ENCODE measurements at regions not wholly inside any gene's neighbourhood (a gene's known extent, or its start where the extent isn't known, plus 50 kb on each side); places are given as distances from the start of the nearest gene placed in this dataset.

GRCh38 chr4:11166034-11166433 lies 262.7 kb downstream of the HS3ST1 start:
- ChIA-PET POLR2A (no interaction called here), CTCF (ENCODE audit: low intra/inter-chr PET ratio) (no interaction called here)
- Histone ChIP-seq H4K20me1 (replicated peaks; ENCODE audit: control insufficient read depth, insufficient read depth, low read length) (no peaks in the 10 kb centered on the region), H3K9me1 (ENCODE audit: control insufficient read depth, insufficient read depth, low read length) (no peaks in the 10 kb centered on the region), H3K9me3 (replicated peaks; ENCODE audit: control insufficient read depth, insufficient read depth, low read depth, low read length) (no peaks in the 10 kb centered on the region), H3K9ac (ENCODE audit: insufficient read depth in 1 of 2, low read depth in 2 of 2, low read length in 2 of 2) (no peak overlapping the region), H3K27me3 (ENCODE audit: control insufficient read depth in 2 of 2, insufficient read depth in 2 of 2, low read length in 2 of 2) (no peaks in the 10 kb centered on the region), H3K36me3 (ENCODE audit: control insufficient read depth, insufficient read depth, low read length) (no peaks in the 10 kb centered on the region), H3K4me1 (replicated peaks in 1 of 2; ENCODE audit: control insufficient read depth in 2 of 2, insufficient read depth in 2 of 2, low read length in 2 of 2) (no peaks in the 10 kb centered on the region), H3K4me3 (no peak overlapping the region), H3K4me2 (ENCODE audit: insufficient read depth, low read length) (no peak overlapping the region), H3K27ac (ENCODE audit: extremely low read depth, low read depth, low read length) (no peak overlapping the region), H2AFZ (ENCODE audit: low read depth, low read length) (no peak overlapping the region), H3K79me2 (ENCODE audit: control insufficient read depth, insufficient read depth, low read length) (no peaks in the 10 kb centered on the region)
- intact Hi-C loops (cut with micrococcal nuclease) (no loop called here), in situ Hi-C loops (cut with MboI) (no loop called here)
- TF ChIP-seq FUS (optimal IDR thresholded peaks at IDR 0.05; ENCODE audit: low read depth, low read length) (no peak), ZBTB17 (CRISPR knock-in tag; IDR thresholded peaks at IDR 0.05) (no peak), SNAPC5 (CRISPR knock-in tag; IDR thresholded peaks at IDR 0.05) (no peak), POLR2H (tag; IDR thresholded peaks at IDR 0.05; ENCODE audit: low read depth) (no peak), RBFOX2 (IDR thresholded peaks at IDR 0.05; ENCODE audit: low read depth, low read length) (no peak), GABPB1 (CRISPR knock-in tag; IDR thresholded peaks at IDR 0.05) (no peak), MCM5 (IDR thresholded peaks at IDR 0.05; ENCODE audit: low read depth) (no peak), MCM2 (IDR thresholded peaks at IDR 0.05; ENCODE audit: low read depth) (no peak)
- FAIRE-seq: no peak
- 2% methylated on average over 4 of the region's 4 CpGs for WGBS (ENCODE audit: insufficient coverage, low coverage, missing lambda C conversion rate)
- no peak for DNase-seq (ENCODE audit: extremely low read depth in 1 of 4, low spot score in 3 of 4)
- BruUV-seq (replicated peaks): no TSS peak
- ATAC-seq: no peak

- FAIRE-seq (no peak), ATAC-seq (no peak), DNase-seq (ENCODE audit: extremely low read depth in 1 of 4, low spot score in 3 of 4) (no peak)
- no peaks in the 10 kb centered on the region for H3K27me3 ChIP-seq (ENCODE audit: control insufficient read depth in 2 of 2, insufficient read depth in 2 of 2, low read length in 2 of 2)
- no peaks in the 10 kb centered on the region for H3K79me2 ChIP-seq (ENCODE audit: control insufficient read depth, insufficient read depth, low read length)
- no peak overlapping the region for H3K4me3 ChIP-seq
- no peaks in the 10 kb centered on the region for H3K4me1 ChIP-seq (replicated peaks in 1 of 2; ENCODE audit: control insufficient read depth in 2 of 2, insufficient read depth in 2 of 2, low read length in 2 of 2)
- in situ Hi-C loops (cut with MboI): no loop called here
- no peaks in the 10 kb centered on the region for H3K36me3 ChIP-seq (ENCODE audit: control insufficient read depth, insufficient read depth, low read length)
- no peak overlapping the region for H3K27ac ChIP-seq (ENCODE audit: extremely low read depth, low read depth, low read length)
- no peaks in the 10 kb centered on the region for H3K9me3 ChIP-seq (replicated peaks; ENCODE audit: control insufficient read depth, insufficient read depth, low read depth, low read length)
- ChIA-PET CTCF (ENCODE audit: low intra/inter-chr PET ratio) (no interaction called here), POLR2A (no interaction called here)
- H3K9ac ChIP-seq (ENCODE audit: insufficient read depth in 1 of 2, low read depth in 2 of 2, low read length in 2 of 2): no peak overlapping the region
- intact Hi-C loops (cut with micrococcal nuclease): no loop called here
- H3K4me2 ChIP-seq (ENCODE audit: insufficient read depth, low read length): no peak overlapping the region
- 0% methylated on average over 5 of the region's 5 CpGs for WGBS (ENCODE audit: insufficient coverage, low coverage, missing lambda C conversion rate)
- H2AFZ ChIP-seq (ENCODE audit: low read depth, low read length): no peak overlapping the region
- no peaks in the 10 kb centered on the region for H3K9me1 ChIP-seq (ENCODE audit: control insufficient read depth, insufficient read depth, low read length)
- BruUV-seq (replicated peaks): no TSS peak
- no peaks in the 10 kb centered on the region for H4K20me1 ChIP-seq (replicated peaks; ENCODE audit: control insufficient read depth, insufficient read depth, low read length)
- TF ChIP-seq MAZ (CRISPR knock-in tag; conservative IDR thresholded peaks at IDR 0.05 in 1 of 2, IDR thresholded peaks at IDR 0.05 in 1 of 2) (no peak), HDAC6 (IDR thresholded peaks at IDR 0.05; ENCODE audit: low read depth, low read length) (no peak), ZKSCAN3 (CRISPR knock-in tag; IDR thresholded peaks at IDR 0.05) (no peak), DPF2 (IDR thresholded peaks at IDR 0.05) (no peak), HNRNPL (IDR thresholded peaks at IDR 0.05; ENCODE audit: low read depth, low read length) (no peak), ZNF143 (CRISPR knock-in tag; IDR thresholded peaks at IDR 0.05) (no peak), TARDBP (IDR thresholded peaks at IDR 0.05) (no peak), ILK (tag; IDR thresholded peaks at IDR 0.05; ENCODE audit: borderline replicate concordance, low read depth) (no peak), EWSR1 (IDR thresholded peaks at IDR 0.05; ENCODE audit: borderline replicate concordance, low read depth, partially characterized antibody) (no peak), ARHGAP35 (IDR thresholded peaks at IDR 0.05; ENCODE audit: partially characterized antibody) (no peak), PHF21A (IDR thresholded peaks at IDR 0.05; ENCODE audit: borderline replicate concordance, low read depth) (no peak), GABPB1 (CRISPR knock-in tag; IDR thresholded peaks at IDR 0.05) (no peak), ZFP1 (CRISPR knock-in tag; IDR thresholded peaks at IDR 0.05) (no peak), ZNF778 (CRISPR knock-in tag; IDR thresholded peaks at IDR 0.05) (no peak)
Measured at GRCh38 chr4:11165052-11165451, 263.6 kb downstream of the HS3ST1 start.
